Kidney tubule cell (primary cell): ENCODE measurements at regions not wholly inside any gene's neighbourhood (a gene's known extent, or its start where the extent isn't known, plus 50 kb on each side); places are given as distances from the start of the nearest gene placed in this dataset.
"Not testable (repeated sequence)": the region's sequence is repeated elsewhere in the genome, so short reads cannot be mapped to it uniquely, and the experiment has no call there.

Experiments
- DNase-seq: peaks from one replicate; pipeline ENCODE4 v3.0.0-alpha.2; 2018; ENCODE audit warnings: low spot score

DNA sequence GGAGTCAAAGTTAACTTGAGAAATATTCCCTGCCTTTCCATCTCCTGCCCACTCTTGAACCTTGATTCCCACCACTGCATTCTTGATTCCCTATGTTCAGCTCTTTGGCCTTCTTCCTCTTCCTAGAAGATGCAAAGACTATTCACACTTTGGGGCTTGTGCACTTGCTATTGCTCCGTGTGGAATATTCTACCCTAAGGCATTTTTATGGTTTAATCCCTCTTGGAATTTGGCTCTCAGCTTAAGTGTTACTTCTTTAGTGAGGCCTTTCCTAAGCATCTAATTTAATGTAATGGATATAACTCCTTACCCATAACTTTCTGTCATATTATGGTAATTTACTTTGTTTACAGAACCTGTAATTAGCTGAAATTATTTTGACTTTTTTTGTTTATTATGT is 318.9 kb upstream of the COL8A1 start:
- no peak for DNase-seq

DNA sequence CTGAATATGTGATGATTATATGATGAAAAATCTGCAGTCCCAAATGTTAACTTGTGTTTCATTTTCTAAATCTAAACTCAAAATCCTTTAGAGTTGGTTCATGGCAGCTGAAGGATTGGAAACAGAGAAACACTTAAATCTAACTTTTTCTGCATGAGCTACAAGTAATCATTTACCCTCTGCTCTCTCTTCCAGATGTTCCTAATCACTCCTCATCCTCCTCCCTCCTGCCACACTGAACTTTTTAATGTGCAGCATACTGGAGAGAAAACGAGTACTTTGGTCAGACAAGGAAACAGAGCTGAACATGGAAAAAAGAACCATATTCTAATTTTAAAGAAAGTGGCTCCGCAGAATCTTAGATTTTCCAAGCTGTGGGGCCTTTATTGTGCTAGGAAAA is 321.2 kb upstream of the COL8A1 start:
- no peak for DNase-seq

- peak; percentile 42 for DNase-seq
Measured at GRCh38 chr3:99315896-99316295, 322.5 kb upstream of the COL8A1 start.

DNA sequence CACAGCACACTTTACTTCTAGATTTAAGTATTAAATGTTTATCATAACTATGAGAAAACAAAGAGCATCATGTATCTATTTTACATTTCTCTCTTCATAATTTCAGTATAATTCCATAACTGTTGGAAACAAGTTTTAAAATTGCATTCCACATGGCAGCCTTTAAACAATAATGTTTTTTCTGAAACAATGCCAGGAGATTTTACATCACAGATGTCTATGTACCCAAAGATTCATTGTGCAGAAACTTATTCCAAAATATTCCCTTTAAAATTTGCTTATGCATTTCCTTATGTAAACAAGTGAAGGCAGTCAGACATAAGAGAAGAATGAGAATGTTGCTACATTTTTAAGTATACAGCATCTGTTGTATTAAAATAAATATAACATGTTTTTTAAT is 324.9 kb upstream of the COL8A1 start:
- DNase-seq, result no peak

DNA sequence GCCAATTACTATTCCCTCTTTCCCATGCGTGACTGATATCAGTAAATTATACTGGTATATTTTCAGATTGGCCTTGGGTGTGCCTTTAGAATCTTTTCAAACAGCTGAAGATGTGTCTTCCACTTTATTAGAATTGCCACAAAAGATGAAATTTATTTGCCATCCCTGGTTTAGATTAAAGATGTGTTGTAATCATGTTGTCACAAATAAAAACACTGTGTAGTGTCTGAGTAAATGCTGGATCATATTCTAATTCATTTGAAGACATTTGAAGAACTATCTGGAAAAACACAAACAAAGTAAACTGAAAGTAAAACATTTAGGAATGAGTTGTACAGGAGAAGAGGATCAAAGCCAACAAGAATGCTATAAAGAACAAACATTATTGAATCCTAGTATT is 339.7 kb upstream of the COL8A1 start:
- no peak for DNase-seq

- peak; percentile 17 for DNase-seq
Measured at GRCh38 chr3:99295836-99296235, 342.6 kb upstream of the COL8A1 start.

DNA sequence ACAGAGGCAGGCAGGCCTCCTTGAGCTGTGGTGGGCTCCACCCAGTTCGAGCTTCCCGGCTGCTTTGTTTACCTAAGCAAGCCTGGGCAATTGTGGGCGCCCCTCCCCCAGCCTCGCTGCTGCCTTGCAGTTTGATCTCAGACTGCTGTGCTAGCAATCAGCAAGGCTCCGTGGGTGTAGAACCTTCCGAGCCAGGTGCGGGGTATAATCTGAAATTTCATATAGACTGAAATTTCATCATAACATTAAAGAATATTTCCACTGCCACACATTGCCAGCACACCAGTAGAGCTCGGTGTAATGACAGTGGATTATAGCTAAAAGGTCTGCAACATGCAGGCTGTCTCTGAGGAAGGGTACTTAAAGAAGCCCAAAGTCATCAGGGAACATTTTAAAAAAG is 344.3 kb upstream of the COL8A1 start:
- not testable (repeated sequence) for DNase-seq

DNA sequence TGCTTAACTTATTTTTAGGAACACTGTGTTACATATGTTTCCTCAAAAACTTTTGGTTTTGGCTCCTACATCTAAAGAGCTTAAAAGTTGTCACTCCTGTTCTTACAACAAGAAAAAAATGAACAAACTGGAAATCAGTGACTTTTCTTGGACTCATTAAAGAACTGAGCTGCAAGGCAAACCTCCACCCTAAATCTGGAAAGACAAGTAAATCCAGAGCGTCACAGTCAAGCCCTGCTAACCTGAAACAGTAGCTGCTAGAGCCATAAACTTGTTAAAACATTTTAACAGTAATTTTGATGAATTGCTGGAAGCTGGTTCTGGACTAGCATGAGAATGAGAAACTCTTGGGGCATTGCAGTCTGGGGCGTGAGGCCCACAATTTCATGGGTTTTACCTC is 350.5 kb upstream of the COL8A1 start:
- DNase-seq, result no peak

GRCh38 chr3:99286266-99286845 is 352.0 kb upstream of the COL8A1 start:
- peak; percentile 23 for DNase-seq

DNA sequence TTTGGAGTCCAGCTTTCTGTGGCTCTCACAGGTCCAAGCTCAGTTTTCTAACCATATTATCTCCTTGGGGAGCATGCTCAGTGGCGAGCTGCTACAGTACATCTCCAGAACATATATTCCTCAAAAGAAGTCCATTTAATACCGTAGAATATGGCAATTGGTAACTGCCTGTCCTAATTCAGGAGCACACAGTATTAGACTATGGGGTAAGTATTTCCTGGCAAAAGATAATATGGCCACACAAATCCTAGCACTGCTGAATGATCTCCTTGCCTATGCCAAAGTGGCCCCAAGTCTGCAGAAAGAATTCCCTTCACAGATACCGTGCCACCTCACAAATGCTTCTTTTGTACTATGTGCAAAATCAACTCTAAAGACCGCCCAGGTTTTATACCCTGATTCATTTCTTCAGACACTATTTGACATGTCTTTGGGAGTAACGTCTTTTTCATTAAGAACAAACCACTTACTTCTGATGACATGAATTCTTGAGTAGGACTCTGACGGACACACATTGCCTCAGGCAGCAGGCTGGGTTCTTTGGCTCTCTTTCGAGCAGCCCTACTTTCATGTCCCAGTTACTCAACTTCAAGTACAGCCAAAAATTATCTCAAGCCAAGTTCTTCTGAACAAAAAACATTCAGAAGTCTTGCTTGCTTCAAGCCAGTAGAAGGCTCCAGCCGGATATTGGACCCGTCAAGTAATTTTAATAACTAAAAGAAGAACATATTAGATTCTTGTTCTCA is 368.3 kb upstream of the DCBLD2 start:
- DNase-seq, result no peak

DNA sequence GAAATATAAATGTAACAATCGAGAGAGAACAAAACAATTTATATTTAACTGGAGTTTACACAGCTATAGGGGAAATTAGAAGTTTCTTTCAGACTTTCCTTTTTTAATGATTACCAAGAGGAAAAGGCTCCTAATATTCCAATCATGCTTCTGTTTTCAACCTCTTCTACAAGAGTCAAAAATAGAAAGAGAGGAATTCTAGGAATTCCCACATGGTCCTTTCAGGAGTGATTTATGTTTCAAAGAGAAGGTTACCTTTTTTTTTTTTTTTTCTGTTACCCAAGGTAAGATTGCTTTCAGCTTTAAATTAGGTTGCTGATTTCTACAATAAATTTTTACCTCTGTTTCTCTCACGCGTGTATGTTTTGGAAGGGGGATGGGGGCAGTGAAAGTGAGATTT is 355.3 kb upstream of the DCBLD2 start:
- DNase-seq, result peak; percentile 64

- no peak for DNase-seq
Measured at GRCh38 chr3:99253963-99254355, 352.5 kb upstream of the DCBLD2 start.

GRCh38 chr3:99250821-99251355 is 349.4 kb upstream of the DCBLD2 start:
- no peak for DNase-seq

DNA sequence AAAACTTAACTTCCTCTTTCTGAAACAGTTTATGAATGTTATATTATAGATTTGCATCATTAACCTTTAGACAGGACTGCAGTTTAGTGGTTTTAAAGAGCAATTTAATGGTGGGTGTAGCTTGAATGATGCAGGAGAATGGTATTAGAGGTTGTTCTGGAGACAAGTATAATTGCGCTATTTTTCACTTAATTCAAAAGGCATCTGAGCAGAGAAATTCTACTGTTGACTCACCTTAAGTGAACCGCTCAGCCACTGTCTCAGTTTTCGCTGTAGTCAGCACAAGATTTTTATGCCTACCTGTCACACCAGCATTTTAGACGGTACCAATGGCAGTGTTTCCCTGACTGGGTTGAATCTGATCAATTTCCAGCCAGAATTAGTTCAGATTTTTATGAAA is 348.8 kb upstream of the DCBLD2 start:
- DNase-seq, result peak; percentile 91

- peak; percentile 32 for DNase-seq
Measured at GRCh38 chr3:99249627-99250026, 348.1 kb upstream of the DCBLD2 start.

DNA sequence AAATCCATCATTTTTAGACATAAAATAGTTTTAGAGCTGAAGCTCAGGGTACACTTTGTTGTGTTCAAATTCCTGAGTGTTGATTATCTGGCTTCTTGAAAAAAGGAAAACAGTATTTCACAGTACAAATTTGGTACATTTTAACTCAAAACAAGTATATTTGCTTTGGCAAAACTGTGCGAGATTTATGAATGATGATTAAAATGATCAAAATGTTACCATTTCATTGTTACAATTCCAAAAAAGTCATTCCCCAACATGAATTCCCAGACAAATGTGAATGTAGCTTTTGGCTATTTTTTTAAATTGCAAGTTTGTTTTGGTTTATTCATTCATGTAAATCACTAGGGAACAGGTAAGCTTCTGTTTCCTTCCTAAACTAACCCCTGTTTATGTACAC is 347.4 kb upstream of the DCBLD2 start:
- no peak for DNase-seq

DNA sequence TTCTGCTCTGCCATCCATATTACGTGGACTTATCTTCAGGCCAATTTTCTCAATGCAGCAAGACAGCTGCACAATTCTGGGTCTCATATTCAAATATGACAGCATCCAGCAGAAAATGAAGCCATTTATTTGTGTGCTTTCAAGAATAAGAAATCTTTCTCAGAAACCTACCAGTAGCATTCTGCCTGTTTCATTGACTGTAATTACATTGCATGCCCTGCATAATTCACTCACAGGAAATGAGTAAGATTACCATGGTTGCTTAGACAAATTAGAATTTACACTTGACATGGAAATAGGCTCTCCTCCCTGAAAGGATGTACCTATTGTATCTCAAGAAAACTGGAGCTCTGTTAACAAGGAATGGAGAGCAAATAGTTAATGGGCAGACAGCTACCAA is 346.6 kb upstream of the DCBLD2 start:
- DNase-seq, result peak; percentile 47

GRCh38 chr3:99246010-99246654 is 344.6 kb upstream of the DCBLD2 start:
- DNase-seq, result peak; percentile 38

DNA sequence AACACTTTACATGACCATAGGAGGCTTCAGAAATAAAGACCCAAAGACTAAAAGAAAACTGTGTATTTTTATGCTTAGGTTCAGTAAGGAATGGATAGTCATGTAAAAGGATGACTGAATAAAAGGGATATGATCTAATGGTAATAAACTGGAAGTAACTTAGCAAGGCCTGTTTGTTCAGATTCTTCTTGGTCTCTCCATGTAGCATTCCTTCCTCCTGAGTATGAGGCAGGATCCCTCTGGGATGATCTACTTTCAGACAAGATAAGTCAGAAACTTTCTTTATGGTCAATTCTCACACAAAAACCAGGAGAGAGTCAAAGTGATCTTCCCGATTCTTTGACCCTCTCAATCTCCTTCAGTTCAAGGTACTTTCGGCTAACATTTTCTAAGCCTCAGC is 340.8 kb upstream of the DCBLD2 start:
- peak; percentile 69 for DNase-seq

GRCh38 chr3:99240700-99241099 is 339.2 kb upstream of the DCBLD2 start:
- no peak for DNase-seq

DNA sequence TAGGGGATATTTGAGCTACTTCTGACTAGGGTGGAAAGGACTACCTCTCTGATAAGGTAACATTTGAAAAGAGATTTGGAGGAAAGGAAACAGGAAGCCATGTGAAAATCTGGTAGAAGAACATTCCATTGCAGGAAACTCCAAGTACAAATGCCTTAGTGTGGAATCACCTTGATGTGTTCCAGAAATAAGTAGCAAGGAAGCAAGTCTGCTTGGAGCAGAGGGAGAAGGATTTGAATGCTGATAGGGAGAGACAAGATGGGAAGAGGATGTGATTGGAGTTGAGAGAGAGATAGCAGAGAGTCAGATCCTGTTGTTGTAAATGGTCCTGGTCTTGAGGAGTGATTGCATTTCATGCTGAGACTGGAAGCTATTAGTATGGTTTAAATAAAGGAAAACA is 335.1 kb upstream of the DCBLD2 start:
- DNase-seq, result peak; percentile 56

DNA sequence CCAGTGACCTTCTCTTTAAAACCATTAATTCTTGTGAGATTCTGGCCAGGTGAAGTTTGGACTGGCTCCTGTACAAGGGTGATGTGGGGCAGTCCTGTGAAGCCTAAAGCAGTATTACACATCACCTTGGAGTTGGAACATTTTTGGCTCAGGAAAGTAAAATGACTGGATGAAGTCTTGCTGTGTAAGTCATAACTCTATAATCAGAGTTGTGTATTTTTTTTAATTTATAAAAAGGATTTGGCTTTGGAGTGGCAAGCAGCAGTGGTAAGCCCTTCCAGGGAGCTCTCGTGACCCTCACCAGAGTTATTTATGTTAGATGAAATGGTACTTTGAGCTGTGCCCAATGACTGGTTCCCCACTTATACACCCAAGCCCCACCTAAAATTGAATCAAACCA is 331.2 kb upstream of the DCBLD2 start:
- DNase-seq, result no peak

GRCh38 chr3:99218468-99218867 is 317.0 kb upstream of the DCBLD2 start:
- no peak for DNase-seq
